ENCODE measurements at regions not wholly inside any gene's neighbourhood (a gene's known extent, or its start where the extent isn't known, plus 50 kb on each side); places are given as distances from the start of the nearest gene placed in this dataset.

DNA sequence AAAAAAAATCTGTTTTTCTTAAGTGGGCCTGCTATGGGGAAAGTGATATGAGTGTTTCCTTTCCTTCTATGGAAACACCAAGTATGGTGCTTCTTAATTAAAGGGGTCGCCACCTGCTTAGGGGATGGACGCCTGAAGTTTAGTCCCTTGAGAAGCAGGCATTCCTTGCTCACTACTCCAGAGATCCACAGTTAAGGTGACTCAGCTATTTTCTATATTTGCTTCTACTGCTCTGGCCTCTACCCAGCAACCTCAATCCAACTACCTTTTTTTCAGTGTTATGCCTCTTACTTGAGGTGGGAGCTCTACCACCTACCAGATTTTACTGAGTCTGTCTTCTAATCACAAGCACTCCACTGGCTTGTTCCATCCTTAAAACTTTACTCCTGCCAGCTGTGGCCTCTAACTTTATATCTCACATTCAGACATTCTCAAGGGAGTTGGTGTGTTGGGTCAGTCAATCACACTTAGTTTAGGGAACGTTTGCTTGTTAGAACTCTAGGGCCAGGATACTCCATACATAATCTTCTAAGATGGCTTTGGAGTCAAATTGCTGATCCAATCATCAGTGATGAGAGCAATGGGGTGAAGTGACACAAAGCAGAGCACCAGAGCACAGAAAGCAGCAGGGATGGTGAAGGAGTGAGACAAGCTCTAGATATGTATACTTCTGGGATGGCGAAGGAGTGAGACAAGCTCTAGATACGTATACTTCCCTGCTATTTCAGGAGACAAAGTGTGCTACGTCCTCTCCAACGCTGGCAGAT is 708.1 kb downstream of the EFNA5 start:
- H3K27me3 ChIP-seq, result no peaks in the 10 kb centered on the region
- no peak overlapping the region for H3K27ac ChIP-seq
- no peaks in the 10 kb centered on the region for H3K4me1 ChIP-seq
- no peak for DNase-seq (ENCODE audit: low spot score)
- no peak overlapping the region for H3K4me3 ChIP-seq
- no peaks in the 10 kb centered on the region for H3K9me3 ChIP-seq
- TF ChIP-seq, protein P1, sequence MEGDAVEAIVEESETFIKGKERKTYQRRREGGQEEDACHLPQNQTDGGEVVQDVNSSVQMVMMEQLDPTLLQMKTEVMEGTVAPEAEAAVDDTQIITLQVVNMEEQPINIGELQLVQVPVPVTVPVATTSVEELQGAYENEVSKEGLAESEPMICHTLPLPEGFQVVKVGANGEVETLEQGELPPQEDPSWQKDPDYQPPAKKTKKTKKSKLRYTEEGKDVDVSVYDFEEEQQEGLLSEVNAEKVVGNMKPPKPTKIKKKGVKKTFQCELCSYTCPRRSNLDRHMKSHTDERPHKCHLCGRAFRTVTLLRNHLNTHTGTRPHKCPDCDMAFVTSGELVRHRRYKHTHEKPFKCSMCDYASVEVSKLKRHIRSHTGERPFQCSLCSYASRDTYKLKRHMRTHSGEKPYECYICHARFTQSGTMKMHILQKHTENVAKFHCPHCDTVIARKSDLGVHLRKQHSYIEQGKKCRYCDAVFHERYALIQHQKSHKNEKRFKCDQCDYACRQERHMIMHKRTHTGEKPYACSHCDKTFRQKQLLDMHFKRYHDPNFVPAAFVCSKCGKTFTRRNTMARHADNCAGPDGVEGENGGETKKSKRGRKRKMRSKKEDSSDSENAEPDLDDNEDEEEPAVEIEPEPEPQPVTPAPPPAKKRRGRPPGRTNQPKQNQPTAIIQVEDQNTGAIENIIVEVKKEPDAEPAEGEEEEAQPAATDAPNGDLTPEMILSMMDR (IDR thresholded peaks at IDR 0.05), result no peak
- no peaks in the 10 kb centered on the region for H3K36me3 ChIP-seq

DNA sequence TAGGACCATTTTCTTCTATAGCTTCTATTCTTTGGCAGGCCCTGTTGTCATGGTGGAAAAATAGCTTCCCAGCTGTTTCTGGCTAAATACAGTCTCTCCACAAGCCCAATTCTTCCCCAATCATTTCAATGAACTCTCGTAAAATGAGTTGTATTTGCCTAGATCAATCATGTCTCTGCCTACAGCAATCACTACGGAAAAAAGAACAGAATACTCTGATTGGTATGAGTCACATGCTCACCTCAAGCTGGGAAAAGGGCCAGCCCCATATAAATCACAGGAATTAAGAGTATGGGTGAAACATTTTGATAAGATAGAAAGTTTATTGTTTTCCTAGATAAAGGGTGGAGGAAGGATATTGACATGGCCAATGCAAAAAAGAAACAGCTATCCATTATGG is 711.4 kb downstream of the EFNA5 start:
- Histone ChIP-seq H3K4me3 (no peak overlapping the region), H3K9me3 (no peaks in the 10 kb centered on the region), H3K27ac (no peak overlapping the region), H3K36me3 (no peaks in the 10 kb centered on the region), H3K27me3 (no peaks in the 10 kb centered on the region), H3K4me1 (no peaks in the 10 kb centered on the region)
- DNase-seq (ENCODE audit: low spot score), result no peak
- TF ChIP-seq, protein P1 (IDR thresholded peaks at IDR 0.05), result no peak

DNA sequence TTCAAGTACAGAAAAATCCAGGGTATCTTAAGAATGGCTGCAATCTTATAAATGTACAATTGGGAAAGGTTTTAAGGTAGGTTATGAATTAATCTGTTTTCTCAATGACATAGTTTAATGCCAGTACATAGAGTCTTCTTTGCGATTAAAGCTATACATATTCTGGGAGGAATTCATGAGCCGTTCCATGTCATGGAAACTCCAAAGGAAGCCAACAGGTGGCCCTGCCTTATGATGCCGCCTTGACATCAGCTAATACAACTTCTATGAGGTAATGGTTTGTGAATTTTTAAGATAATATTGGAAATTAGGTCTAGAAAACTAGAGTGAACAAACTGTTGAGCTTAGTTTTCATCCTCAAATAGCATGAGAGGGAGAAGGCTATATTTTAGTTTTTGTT is 713.4 kb downstream of the EFNA5 start:
- Histone ChIP-seq H3K4me3 (no peak overlapping the region), H3K36me3 (no peaks in the 10 kb centered on the region), H3K4me1 (no peaks in the 10 kb centered on the region), H3K27me3 (no peaks in the 10 kb centered on the region), H3K27ac (no peak overlapping the region), H3K9me3 (no peaks in the 10 kb centered on the region)
- TF ChIP-seq, protein P1 (IDR thresholded peaks at IDR 0.05), result no peak
- no peak for DNase-seq (ENCODE audit: low spot score)

DNA sequence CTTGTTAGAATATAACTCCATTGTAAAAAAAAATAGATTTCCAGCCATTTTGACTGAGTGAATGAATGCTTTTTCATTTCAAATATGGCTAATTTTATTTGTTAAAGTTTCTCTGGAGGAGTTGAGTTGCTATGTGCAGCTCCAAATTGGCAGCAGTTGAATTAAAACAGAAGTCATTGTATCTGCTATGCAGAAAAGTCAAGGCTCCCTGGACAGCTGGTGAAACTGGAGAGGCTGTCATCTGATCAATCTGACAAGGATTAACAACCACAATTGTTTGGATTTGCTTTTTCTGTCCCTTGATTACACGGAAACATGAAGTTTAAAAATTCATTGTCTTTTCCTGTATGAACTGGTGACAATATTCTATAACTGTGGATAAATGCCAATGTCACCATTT is 713.9 kb downstream of the EFNA5 start:
- Histone ChIP-seq H3K4me3 (no peak overlapping the region), H3K9me3 (no peaks in the 10 kb centered on the region), H3K36me3 (no peaks in the 10 kb centered on the region), H3K4me1 (no peaks in the 10 kb centered on the region), H3K27me3 (no peaks in the 10 kb centered on the region), H3K27ac (no peak overlapping the region)
- TF ChIP-seq, protein P1 (IDR thresholded peaks at IDR 0.05), result no peak
- DNase-seq (ENCODE audit: low spot score), result no peak

DNA sequence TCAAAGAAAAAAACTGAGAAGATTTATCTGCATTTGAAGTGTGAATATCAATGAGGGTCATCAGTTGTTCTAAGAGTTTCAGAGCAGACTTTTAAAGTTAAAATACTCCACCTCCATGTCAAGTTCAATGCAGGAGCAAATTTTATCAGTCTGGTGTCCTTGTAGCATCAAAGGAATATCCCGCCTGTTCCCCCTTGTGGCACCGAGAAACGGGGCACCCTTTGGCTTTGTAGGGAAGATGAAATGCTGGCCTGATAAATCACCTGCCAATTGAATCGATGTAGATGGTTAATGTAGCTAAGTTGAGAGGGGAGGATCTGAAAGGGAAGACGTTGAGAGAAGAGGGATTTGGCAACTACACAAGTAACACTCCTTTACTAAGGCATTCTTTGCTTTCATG is 714.5 kb downstream of the EFNA5 start:
- H3K9me3 ChIP-seq, result no peaks in the 10 kb centered on the region
- H3K4me1 ChIP-seq, result no peaks in the 10 kb centered on the region
- no peaks in the 10 kb centered on the region for H3K36me3 ChIP-seq
- H3K27me3 ChIP-seq, result no peaks in the 10 kb centered on the region
- TF ChIP-seq, protein P1 (IDR thresholded peaks at IDR 0.05), result no peak
- no peak overlapping the region for H3K27ac ChIP-seq
- H3K4me3 ChIP-seq, result no peak overlapping the region
- no peak for DNase-seq (ENCODE audit: low spot score)

DNA sequence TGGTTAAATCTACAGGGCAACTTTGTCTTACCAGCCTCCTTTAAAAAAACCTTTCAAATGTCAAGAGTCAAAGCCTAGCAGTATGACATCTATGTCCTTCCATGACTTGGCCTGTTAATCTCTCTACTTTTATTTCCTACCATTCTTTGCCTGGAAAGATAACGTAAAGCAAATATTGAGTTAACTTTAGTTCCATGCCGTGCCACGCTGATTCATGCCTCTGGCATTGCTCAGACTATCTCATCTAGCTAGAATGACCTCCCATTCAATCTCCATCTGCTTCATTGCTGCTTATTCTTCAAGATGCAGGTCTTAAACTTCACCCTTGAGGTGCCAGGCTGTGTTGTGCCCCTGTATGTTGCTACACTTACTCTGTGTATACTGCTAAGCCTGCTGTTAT is 729.8 kb downstream of the EFNA5 start:
- no peak for DNase-seq (ENCODE audit: low spot score)

More for the DNA sequence above, 729.8 kb downstream of the EFNA5 start:
- H3K27me3 ChIP-seq, result no peaks in the 10 kb centered on the region
- no peaks in the 10 kb centered on the region for H3K4me1 ChIP-seq
- H3K36me3 ChIP-seq, result no peaks in the 10 kb centered on the region
- no peaks in the 10 kb centered on the region for H3K9me3 ChIP-seq
- H3K4me3 ChIP-seq, result no peak overlapping the region
- TF ChIP-seq, protein P1 (IDR thresholded peaks at IDR 0.05), result no peak
- no peak overlapping the region for H3K27ac ChIP-seq
